Uterus (tissue), 2 donors: ENCODE measurements at regions not wholly inside any gene's neighbourhood (a gene's known extent, or its start where the extent isn't known, plus 50 kb on each side); places are given as distances from the start of the nearest gene placed in this dataset.

Experiments used
- POLR2A ChIP-seq, 2 donors: fragments of 450-650 bp; IDR thresholded peaks; one replicate each; pipeline ENCODE4 v1.6.1; 2016; ENCODE audit warnings: antibody characterized with exemption in 2 of 2, mild to moderate bottlenecking in 1 of 2, moderate library complexity in 1 of 2
- TF ChIP-seq, protein P1 (sequence below), 4 experiments: fragments of 200-600 bp in 2 of 4; fragments of 450-650 bp in 2 of 4; sonication (generic) in 2 of 4; IDR thresholded peaks; one replicate each; pipeline ENCODE4 v1.5.1; 2016 to 2019; ENCODE audit warnings: antibody characterized with exemption in 4 of 4, mild to moderate bottlenecking in 2 of 4, moderate library complexity in 1 of 4

- TF ChIP-seq, protein P1, sequence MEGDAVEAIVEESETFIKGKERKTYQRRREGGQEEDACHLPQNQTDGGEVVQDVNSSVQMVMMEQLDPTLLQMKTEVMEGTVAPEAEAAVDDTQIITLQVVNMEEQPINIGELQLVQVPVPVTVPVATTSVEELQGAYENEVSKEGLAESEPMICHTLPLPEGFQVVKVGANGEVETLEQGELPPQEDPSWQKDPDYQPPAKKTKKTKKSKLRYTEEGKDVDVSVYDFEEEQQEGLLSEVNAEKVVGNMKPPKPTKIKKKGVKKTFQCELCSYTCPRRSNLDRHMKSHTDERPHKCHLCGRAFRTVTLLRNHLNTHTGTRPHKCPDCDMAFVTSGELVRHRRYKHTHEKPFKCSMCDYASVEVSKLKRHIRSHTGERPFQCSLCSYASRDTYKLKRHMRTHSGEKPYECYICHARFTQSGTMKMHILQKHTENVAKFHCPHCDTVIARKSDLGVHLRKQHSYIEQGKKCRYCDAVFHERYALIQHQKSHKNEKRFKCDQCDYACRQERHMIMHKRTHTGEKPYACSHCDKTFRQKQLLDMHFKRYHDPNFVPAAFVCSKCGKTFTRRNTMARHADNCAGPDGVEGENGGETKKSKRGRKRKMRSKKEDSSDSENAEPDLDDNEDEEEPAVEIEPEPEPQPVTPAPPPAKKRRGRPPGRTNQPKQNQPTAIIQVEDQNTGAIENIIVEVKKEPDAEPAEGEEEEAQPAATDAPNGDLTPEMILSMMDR (IDR thresholded peaks at IDR 0.05): no peak
- no peak for TF ChIP-seq POLR2A (IDR thresholded peaks at IDR 0.05)
Observed at GRCh38 chr1:192045131-192045530, 113.1 kb upstream of the RGS18 start.
